ENCODE measurements at regions not wholly inside any gene's neighbourhood (a gene's known extent, or its start where the extent isn't known, plus 50 kb on each side); places are given as distances from the start of the nearest gene placed in this dataset.

DNA sequence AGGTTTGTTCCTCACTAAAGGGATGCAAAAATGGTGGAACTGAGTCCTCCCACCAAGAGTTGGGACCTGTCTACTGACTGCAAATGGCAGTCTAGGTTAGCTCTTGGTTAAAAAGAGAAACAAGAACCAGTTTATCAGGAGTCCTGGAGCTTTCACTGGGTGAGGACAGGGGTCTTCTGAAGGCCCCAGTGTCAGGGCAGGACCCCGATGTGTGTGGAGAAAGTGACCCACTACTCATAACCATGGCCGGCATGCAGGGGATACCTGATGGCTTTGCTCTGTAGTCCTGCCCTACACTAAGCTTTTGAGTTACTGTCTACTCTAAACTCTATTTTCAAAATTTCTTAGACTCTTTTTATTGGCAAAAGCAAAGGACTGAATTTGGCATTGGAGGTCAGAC is 220.5 kb downstream of the ANKRD60 start:
- TF ChIP-seq, protein P1, sequence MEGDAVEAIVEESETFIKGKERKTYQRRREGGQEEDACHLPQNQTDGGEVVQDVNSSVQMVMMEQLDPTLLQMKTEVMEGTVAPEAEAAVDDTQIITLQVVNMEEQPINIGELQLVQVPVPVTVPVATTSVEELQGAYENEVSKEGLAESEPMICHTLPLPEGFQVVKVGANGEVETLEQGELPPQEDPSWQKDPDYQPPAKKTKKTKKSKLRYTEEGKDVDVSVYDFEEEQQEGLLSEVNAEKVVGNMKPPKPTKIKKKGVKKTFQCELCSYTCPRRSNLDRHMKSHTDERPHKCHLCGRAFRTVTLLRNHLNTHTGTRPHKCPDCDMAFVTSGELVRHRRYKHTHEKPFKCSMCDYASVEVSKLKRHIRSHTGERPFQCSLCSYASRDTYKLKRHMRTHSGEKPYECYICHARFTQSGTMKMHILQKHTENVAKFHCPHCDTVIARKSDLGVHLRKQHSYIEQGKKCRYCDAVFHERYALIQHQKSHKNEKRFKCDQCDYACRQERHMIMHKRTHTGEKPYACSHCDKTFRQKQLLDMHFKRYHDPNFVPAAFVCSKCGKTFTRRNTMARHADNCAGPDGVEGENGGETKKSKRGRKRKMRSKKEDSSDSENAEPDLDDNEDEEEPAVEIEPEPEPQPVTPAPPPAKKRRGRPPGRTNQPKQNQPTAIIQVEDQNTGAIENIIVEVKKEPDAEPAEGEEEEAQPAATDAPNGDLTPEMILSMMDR (IDR thresholded peaks at IDR 0.05; ENCODE audit: low read length), result no peak
- TF ChIP-seq EZH2 (IDR thresholded peaks at IDR 0.05; ENCODE audit: borderline replicate concordance, low read length), result no peak
- Histone ChIP-seq H3K9ac (ENCODE audit: low read length) (no peak overlapping the region), H4K20me1 (ENCODE audit: insufficient read depth, low read length) (no peaks in the 10 kb centered on the region), H3K9me3 (ENCODE audit: low read length) (no peaks in the 10 kb centered on the region), H3K4me1 (ENCODE audit: insufficient read depth, low read length, severe bottlenecking) (no peaks in the 10 kb centered on the region), H3K27me3 (ENCODE audit: insufficient read depth, low read length) (no peaks in the 10 kb centered on the region), H3K4me3 (ENCODE audit: low read depth, low read length, poor library complexity, severe bottlenecking) (no peak overlapping the region), H3K27ac (ENCODE audit: low read depth, low read length, poor library complexity, severe bottlenecking) (no peak overlapping the region), H3K79me2 (ENCODE audit: insufficient read depth, low read length) (no peaks in the 10 kb centered on the region), H2AFZ (ENCODE audit: low read length) (no peak overlapping the region), H3K36me3 (ENCODE audit: insufficient read depth, low read length) (no peaks in the 10 kb centered on the region), H3K9me2 (ENCODE audit: low read depth, low read length) (no peaks in the 10 kb centered on the region), H3F3A (ENCODE audit: insufficient read depth, low read length) (no peaks in the 10 kb centered on the region), H3K4me2 (ENCODE audit: low read length) (no peak overlapping the region)

DNA sequence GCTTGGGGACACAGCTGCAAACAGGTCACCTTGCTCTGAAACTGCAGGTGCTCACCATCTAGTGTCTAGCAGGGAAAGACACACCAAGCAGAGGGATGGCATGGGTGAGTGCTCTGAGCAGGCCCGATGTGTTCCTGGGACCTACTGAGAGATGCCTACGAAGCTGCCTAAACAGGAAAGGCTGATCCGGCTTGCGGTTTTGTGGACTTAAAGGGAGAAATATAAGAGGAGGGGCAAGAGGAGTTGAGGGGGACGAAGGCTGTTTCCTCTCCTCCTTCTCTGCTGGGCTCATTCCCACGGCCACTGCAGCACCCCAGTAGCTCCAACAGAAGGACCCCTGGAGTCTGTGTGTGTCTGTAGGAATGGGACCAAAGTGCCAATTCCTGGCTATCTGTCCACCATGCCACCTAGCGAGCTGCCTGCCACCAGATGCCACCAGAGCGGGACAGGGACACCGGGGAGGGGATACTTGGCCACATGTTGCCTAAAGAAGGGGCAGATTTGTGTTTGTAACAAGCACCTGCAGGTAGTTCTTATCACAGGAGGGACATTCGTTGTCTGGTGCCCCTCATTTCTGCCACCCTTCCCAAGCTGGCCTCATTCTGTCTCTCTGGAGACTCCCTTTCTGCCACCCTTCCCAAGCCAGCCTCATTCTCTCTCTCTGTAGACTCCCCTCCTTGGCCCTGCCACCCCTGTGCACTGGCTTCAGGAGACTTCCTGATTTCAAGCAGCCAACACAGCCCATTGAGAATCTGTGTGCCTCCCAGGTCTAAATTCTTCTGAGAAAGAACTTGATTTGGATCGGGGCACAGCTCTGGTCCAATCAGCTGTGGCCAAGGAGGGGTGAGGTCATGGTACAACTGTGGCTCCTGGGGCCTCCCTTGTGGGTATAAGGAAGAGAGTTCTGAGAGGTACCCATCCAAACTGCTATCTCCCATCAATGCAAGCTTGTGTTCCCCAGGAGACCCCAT is 221.8 kb downstream of the ANKRD60 start:
- no peak overlapping the region for H3K27ac ChIP-seq (ENCODE audit: low read depth, low read length, poor library complexity, severe bottlenecking)
- no peaks in the 10 kb centered on the region for H3K27me3 ChIP-seq (ENCODE audit: insufficient read depth, low read length)
- H3K79me2 ChIP-seq (ENCODE audit: insufficient read depth, low read length), result no peaks in the 10 kb centered on the region
- H2AFZ ChIP-seq (ENCODE audit: low read length), result no peak overlapping the region
- no peak overlapping the region for H3K9ac ChIP-seq (ENCODE audit: low read length)
- TF ChIP-seq, protein P1 (IDR thresholded peaks at IDR 0.05; ENCODE audit: low read length), result no peak
- no peak for TF ChIP-seq EZH2 (IDR thresholded peaks at IDR 0.05; ENCODE audit: borderline replicate concordance, low read length)
- H3K36me3 ChIP-seq (ENCODE audit: insufficient read depth, low read length), result no peaks in the 10 kb centered on the region
- no peaks in the 10 kb centered on the region for H3K9me3 ChIP-seq (ENCODE audit: low read length)
- H3K9me2 ChIP-seq (ENCODE audit: low read depth, low read length), result no peaks in the 10 kb centered on the region
- H3K4me1 ChIP-seq (ENCODE audit: insufficient read depth, low read length, severe bottlenecking), result no peaks in the 10 kb centered on the region
- H4K20me1 ChIP-seq (ENCODE audit: insufficient read depth, low read length), result no peaks in the 10 kb centered on the region
- no peaks in the 10 kb centered on the region for H3F3A ChIP-seq (ENCODE audit: insufficient read depth, low read length)
- H3K4me3 ChIP-seq (ENCODE audit: low read depth, low read length, poor library complexity, severe bottlenecking), result no peak overlapping the region
- H3K4me2 ChIP-seq (ENCODE audit: low read length), result no peak overlapping the region

DNA sequence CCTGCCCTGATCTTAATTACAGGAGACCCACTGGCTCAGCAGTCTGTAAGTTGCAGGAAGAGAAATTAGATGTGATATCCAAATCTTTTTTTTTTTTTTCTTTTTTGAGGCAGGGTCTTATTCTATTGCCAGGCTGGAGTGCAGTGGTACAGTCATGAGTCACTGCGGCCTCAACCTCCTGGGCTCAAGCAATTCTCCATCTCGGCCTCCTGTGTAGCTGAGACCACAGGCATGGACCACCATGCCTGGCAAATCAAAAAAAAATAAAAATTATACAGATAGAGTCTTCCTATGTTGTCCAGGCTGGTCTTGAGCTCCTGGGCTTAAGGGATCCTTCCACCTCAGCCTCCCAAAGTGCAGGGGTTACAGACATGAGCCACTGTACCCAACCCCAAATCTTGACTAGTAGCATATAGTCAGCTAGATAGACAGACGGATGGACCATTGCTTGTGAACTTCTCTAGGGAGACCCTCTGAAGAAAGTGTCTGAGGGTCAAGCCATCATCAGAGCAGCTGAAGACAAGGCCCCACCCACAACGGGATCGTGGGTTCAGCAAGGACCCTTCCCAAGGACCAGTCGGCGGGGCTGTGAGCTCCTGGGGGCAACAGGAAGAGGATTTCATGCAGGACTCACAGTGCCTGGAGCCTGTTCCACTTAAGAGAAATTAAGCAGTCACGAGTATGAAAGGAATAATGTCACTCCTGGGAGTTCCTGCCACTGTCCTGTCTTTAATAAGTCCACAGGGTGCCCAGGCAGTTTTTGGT is 222.7 kb downstream of the ANKRD60 start:
- Histone ChIP-seq H4K20me1 (ENCODE audit: insufficient read depth, low read length) (no peaks in the 10 kb centered on the region), H3K79me2 (ENCODE audit: insufficient read depth, low read length) (no peaks in the 10 kb centered on the region), H3K27ac (ENCODE audit: low read depth, low read length, poor library complexity, severe bottlenecking) (no peak overlapping the region), H3K4me2 (ENCODE audit: low read length) (no peak overlapping the region), H3K9me2 (ENCODE audit: low read depth, low read length) (no peaks in the 10 kb centered on the region), H2AFZ (ENCODE audit: low read length) (no peak overlapping the region), H3K36me3 (ENCODE audit: insufficient read depth, low read length) (no peaks in the 10 kb centered on the region), H3K4me3 (ENCODE audit: low read depth, low read length, poor library complexity, severe bottlenecking) (no peak overlapping the region), H3K9ac (ENCODE audit: low read length) (no peak overlapping the region), H3K4me1 (ENCODE audit: insufficient read depth, low read length, severe bottlenecking) (no peaks in the 10 kb centered on the region), H3F3A (ENCODE audit: insufficient read depth, low read length) (no peaks in the 10 kb centered on the region), H3K9me3 (ENCODE audit: low read length) (no peaks in the 10 kb centered on the region), H3K27me3 (ENCODE audit: insufficient read depth, low read length) (no peaks in the 10 kb centered on the region)
- no peak for TF ChIP-seq EZH2 (IDR thresholded peaks at IDR 0.05; ENCODE audit: borderline replicate concordance, low read length)
- TF ChIP-seq, protein P1 (IDR thresholded peaks at IDR 0.05; ENCODE audit: low read length), result no peak

Data from OCI-LY1 (cell line).